ENCODE measurements at regions not wholly inside any gene's neighbourhood (a gene's known extent, or its start where the extent isn't known, plus 50 kb on each side); places are given as distances from the start of the nearest gene placed in this dataset.

DNA sequence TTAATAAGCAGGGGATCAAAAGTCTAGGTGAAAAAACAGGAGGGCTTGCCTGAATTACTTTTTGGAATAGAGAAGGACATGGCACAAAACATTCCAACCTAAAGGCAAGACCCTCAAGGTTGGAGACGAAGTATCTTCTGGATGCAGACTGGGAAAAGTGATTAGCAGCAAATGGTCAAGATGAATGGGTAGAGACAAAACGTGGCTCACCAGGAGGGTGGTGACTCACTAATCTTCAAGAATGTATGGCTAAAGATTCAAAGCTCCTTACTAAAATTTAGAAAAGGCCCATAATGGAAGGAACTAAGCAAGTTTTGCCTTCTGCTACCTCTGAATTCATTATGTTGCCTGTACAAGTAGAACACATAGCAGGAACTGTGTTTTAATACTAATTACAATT, 469.5 kb upstream of the RBFOX1 start:
- Histone ChIP-seq H3K27me3 (no peaks in the 10 kb centered on the region), H3K9me3 (no peaks in the 10 kb centered on the region), H3K36me3 (no peaks in the 10 kb centered on the region), H3K27ac (no peak overlapping the region), H3K4me1 (no peaks in the 10 kb centered on the region), H3K4me3 (no peak overlapping the region)
- TF ChIP-seq, protein P1, sequence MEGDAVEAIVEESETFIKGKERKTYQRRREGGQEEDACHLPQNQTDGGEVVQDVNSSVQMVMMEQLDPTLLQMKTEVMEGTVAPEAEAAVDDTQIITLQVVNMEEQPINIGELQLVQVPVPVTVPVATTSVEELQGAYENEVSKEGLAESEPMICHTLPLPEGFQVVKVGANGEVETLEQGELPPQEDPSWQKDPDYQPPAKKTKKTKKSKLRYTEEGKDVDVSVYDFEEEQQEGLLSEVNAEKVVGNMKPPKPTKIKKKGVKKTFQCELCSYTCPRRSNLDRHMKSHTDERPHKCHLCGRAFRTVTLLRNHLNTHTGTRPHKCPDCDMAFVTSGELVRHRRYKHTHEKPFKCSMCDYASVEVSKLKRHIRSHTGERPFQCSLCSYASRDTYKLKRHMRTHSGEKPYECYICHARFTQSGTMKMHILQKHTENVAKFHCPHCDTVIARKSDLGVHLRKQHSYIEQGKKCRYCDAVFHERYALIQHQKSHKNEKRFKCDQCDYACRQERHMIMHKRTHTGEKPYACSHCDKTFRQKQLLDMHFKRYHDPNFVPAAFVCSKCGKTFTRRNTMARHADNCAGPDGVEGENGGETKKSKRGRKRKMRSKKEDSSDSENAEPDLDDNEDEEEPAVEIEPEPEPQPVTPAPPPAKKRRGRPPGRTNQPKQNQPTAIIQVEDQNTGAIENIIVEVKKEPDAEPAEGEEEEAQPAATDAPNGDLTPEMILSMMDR (IDR thresholded peaks at IDR 0.05), result no peak
- no peak for DNase-seq (ENCODE audit: low spot score)

DNA sequence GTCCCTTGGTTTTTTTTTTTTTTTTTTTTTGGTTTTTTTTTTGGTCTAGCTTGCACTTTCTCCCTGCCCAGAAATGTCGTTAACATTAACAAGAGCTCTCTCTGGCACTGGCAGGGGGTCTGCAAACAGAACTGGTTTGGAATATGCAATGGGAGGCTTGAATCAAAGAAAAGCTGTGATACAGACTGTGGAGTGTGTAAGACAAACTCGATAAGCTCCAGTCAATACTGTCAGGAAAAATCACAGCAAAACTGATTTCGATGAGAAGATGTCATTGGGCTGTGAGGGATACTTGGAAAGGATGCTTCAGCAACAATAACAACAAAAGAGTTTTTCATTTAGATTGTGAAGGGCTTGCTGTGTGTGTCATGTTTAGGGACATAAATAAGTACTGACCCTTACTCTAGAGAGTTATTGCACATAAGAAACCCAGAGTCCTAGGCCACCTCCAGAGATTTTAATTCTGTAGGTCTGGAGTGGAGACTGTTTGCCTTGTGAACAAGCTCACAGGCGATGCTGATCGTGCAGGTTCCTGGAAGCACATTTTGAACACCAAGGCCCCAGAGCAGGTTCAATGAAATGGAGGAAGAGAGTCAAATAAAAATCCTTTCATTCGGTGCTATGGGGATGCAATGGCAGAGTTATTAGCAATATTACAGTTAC, 470.7 kb upstream of the RBFOX1 start:
- no peak overlapping the region for H3K4me3 ChIP-seq
- H3K4me1 ChIP-seq, result no peaks in the 10 kb centered on the region
- TF ChIP-seq, protein P1 (IDR thresholded peaks at IDR 0.05), result no peak
- DNase-seq (ENCODE audit: low spot score), result no peak
- no peak overlapping the region for H3K27ac ChIP-seq
- no peaks in the 10 kb centered on the region for H3K36me3 ChIP-seq
- no peaks in the 10 kb centered on the region for H3K27me3 ChIP-seq
- no peaks in the 10 kb centered on the region for H3K9me3 ChIP-seq

GRCh38 chr16:6861135-6861814, 471.4 kb upstream of the RBFOX1 start:
- TF ChIP-seq, protein P1 (IDR thresholded peaks at IDR 0.05), result no peak
- Histone ChIP-seq H3K4me1 (no peaks in the 10 kb centered on the region), H3K4me3 (no peak overlapping the region), H3K9me3 (no peaks in the 10 kb centered on the region), H3K27ac (no peak overlapping the region), H3K27me3 (no peaks in the 10 kb centered on the region), H3K36me3 (no peaks in the 10 kb centered on the region)
- DNase-seq (ENCODE audit: low spot score), result no peak

GRCh38 chr16:6857575-6857974, 475.1 kb upstream of the RBFOX1 start:
- no peak overlapping the region for H3K27ac ChIP-seq
- TF ChIP-seq, protein P1 (IDR thresholded peaks at IDR 0.05), result no peak
- no peaks in the 10 kb centered on the region for H3K36me3 ChIP-seq
- no peak overlapping the region for H3K4me3 ChIP-seq
- no peaks in the 10 kb centered on the region for H3K4me1 ChIP-seq
- H3K9me3 ChIP-seq, result no peaks in the 10 kb centered on the region
- H3K27me3 ChIP-seq, result no peaks in the 10 kb centered on the region
- DNase-seq (ENCODE audit: low spot score), result no peak

DNA sequence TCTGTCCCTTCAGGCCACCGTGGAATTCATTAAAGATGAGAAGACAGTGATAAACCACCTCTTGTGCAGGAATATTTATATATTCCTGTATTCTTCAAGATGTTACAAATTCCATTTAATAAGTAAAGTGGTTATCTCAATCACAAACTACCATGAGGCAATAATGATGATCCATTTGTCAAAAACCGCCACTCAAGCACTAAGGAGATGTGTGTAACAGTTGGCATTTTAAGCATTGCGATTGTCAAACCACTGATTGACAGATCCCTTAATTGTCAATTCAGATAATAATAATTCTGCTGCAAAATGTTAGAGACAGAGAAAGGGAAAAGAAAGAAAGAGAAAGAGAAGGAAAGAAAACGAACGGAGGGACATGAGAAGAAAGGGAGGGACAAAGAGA, 476.1 kb upstream of the RBFOX1 start:
- Histone ChIP-seq H3K36me3 (no peaks in the 10 kb centered on the region), H3K4me1 (no peaks in the 10 kb centered on the region), H3K4me3 (no peak overlapping the region), H3K27ac (no peak overlapping the region), H3K9me3 (no peaks in the 10 kb centered on the region), H3K27me3 (no peaks in the 10 kb centered on the region)
- TF ChIP-seq, protein P1 (IDR thresholded peaks at IDR 0.05), result no peak
- DNase-seq (ENCODE audit: low spot score), result no peak

Measured in right atrium auricular region (tissue), 2 donors.